ENCODE measurements at regions not wholly inside any gene's neighbourhood (a gene's known extent, or its start where the extent isn't known, plus 50 kb on each side); places are given as distances from the start of the nearest gene placed in this dataset.

GRCh38 chr7:47221826-47222225 lies 360.1 kb downstream of the TNS3 start:
- TF ChIP-seq CTCF (IDR thresholded peaks at IDR 0.05) = no peak
- TF ChIP-seq POLR2AphosphoS5 (IDR thresholded peaks at IDR 0.05) = no peak
- no peak for TF ChIP-seq POLR2A (IDR thresholded peaks at IDR 0.05)
